ENCODE measurements at regions not wholly inside any gene's neighbourhood (a gene's known extent, or its start where the extent isn't known, plus 50 kb on each side); places are given as distances from the start of the nearest gene placed in this dataset.

GRCh38 chr2:9704600-9704999, 73.8 kb upstream of the YWHAQ start:
- no peak for TF ChIP-seq CTCF (IDR thresholded peaks at IDR 0.05 in 2 of 3, conservative IDR thresholded peaks at IDR 0.05 in 1 of 3; ENCODE audit: borderline replicate concordance in 1 of 3, insufficient read depth in 1 of 3, low read depth in 2 of 3, low read length in 2 of 3)
- TF ChIP-seq POLR2AphosphoS5 (IDR thresholded peaks at IDR 0.05; ENCODE audit: low read depth, low read length): no peak
- TF ChIP-seq POLR2A (IDR thresholded peaks at IDR 0.05; ENCODE audit: borderline replicate concordance, extremely low read depth, insufficient read depth, insufficient read length): no peak
- no peak for TF ChIP-seq CEBPB (IDR thresholded peaks at IDR 0.05; ENCODE audit: low read depth)
- TF ChIP-seq RAD21 (IDR thresholded peaks at IDR 0.05; ENCODE audit: low read depth): no peak
- TF ChIP-seq MAX (IDR thresholded peaks at IDR 0.05): no peak

Data from HCT116 (cell line).